ENCODE measurements at regions not wholly inside any gene's neighbourhood (a gene's known extent, or its start where the extent isn't known, plus 50 kb on each side); places are given as distances from the start of the nearest gene placed in this dataset.
A peak's percentile ranks its signal among the peaks of the same experiment; 100 is the strongest.

GRCh38 chr4:36523182-36523581, 241.8 kb downstream of the DTHD1 start:
- H4K20me1 ChIP-seq (ENCODE audit: insufficient read depth, low read length), result no peaks in the 10 kb centered on the region
- no peak overlapping the region for H3K27ac Mint-ChIP-seq (ENCODE audit: unreplicated experiment)
- no peaks in the 10 kb centered on the region for H3K4me1 ChIP-seq (ENCODE audit: insufficient read depth, low read length)

DNA sequence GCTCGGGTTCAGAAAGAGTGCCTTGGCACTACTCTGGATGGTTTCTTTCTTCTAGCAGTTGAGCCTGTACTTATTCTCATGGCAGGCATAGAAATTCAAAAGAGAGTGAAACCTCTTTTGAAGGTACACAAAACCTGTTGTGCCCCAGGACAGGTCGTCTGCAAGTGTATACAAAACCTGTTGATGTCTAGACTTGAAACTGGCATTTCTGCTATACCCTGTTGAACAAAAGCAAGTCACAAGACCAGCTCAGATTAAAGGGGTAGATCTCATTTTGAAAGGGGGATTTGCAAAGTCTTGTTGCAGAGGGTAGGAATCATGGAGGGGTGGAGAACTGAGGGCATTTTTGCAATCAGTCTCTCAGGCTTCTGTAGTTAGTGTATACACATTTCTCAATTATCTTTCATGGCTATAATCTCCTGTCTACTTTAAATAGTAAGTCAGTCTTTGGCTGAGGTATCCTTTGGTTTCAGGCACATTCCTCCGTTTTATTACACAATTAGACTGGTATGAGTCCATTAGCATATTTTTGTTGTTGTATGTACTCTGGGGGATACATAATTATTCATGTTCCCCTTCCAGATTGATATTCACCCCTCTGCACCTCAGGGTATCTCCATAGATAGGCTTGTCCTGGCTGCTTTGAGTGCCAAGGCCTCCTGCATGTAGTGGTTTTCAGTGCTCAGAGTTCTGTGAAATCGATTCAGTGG, 251.4 kb downstream of the DTHD1 start:
- Histone ChIP-seq H3K4me2 (ENCODE audit: low read length) (no peak overlapping the region), H3K27ac (ENCODE audit: low read depth, low read length) (no peak overlapping the region), H4K20me1 (ENCODE audit: insufficient read depth, low read length) (no peaks in the 10 kb centered on the region), H3K27me3 (ENCODE audit: insufficient read depth, low read length) (no peaks in the 10 kb centered on the region), H3K9me3 (ENCODE audit: insufficient read depth, low read depth, low read length) (peaks cover 3% of the 10 kb centered on the region), H3K9ac (ENCODE audit: low read length) (no peak overlapping the region), H2AFZ (ENCODE audit: low read depth, low read length) (no peak overlapping the region), H3K79me2 (ENCODE audit: insufficient read depth, low read length) (no peaks in the 10 kb centered on the region), H3K4me3 (ENCODE audit: insufficient read depth, low read depth, low read length) (no peak overlapping the region), H3K36me3 (ENCODE audit: insufficient read depth, low read length) (no peaks in the 10 kb centered on the region), H3K4me1 (ENCODE audit: insufficient read depth, low read length) (peaks cover 2% of the 10 kb centered on the region)
- DNase-seq (ENCODE audit: low read depth), result peak; percentile 0
- Mint-ChIP-seq H3K27me3 (ENCODE audit: low read depth, unreplicated experiment) (no peaks in the 10 kb centered on the region), H3K36me3 (ENCODE audit: low read depth, unreplicated experiment) (no peaks in the 10 kb centered on the region), H3K4me1 (ENCODE audit: low read depth, unreplicated experiment) (no peaks in the 10 kb centered on the region), H3K4me3 (ENCODE audit: unreplicated experiment) (no peak overlapping the region), H3K27ac (ENCODE audit: unreplicated experiment) (no peak overlapping the region), H3K9me3 (ENCODE audit: unreplicated experiment) (peaks cover 9% of the 10 kb centered on the region)
- no peak for FAIRE-seq
- no peak for TF ChIP-seq EZH2 (IDR thresholded peaks at IDR 0.05; ENCODE audit: insufficient read depth, low read length)
- TF ChIP-seq, protein P1, sequence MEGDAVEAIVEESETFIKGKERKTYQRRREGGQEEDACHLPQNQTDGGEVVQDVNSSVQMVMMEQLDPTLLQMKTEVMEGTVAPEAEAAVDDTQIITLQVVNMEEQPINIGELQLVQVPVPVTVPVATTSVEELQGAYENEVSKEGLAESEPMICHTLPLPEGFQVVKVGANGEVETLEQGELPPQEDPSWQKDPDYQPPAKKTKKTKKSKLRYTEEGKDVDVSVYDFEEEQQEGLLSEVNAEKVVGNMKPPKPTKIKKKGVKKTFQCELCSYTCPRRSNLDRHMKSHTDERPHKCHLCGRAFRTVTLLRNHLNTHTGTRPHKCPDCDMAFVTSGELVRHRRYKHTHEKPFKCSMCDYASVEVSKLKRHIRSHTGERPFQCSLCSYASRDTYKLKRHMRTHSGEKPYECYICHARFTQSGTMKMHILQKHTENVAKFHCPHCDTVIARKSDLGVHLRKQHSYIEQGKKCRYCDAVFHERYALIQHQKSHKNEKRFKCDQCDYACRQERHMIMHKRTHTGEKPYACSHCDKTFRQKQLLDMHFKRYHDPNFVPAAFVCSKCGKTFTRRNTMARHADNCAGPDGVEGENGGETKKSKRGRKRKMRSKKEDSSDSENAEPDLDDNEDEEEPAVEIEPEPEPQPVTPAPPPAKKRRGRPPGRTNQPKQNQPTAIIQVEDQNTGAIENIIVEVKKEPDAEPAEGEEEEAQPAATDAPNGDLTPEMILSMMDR (IDR thresholded peaks at IDR 0.05; ENCODE audit: insufficient read depth, low read depth, low read length), result no peak

More at GRCh38 chr4:36523182-36523581, 241.8 kb downstream of the DTHD1 start:
- Histone ChIP-seq H3K9ac (ENCODE audit: low read length) (no peak overlapping the region), H2AFZ (ENCODE audit: low read depth, low read length) (no peak overlapping the region), H3K4me3 (ENCODE audit: insufficient read depth, low read depth, low read length) (no peak overlapping the region), H3K9me3 (ENCODE audit: insufficient read depth, low read depth, low read length) (no peaks in the 10 kb centered on the region), H3K4me2 (ENCODE audit: low read length) (no peak overlapping the region), H3K27me3 (ENCODE audit: insufficient read depth, low read length) (no peaks in the 10 kb centered on the region), H3K79me2 (ENCODE audit: insufficient read depth, low read length) (no peaks in the 10 kb centered on the region), H3K27ac (ENCODE audit: low read depth, low read length) (no peak overlapping the region), H3K36me3 (ENCODE audit: insufficient read depth, low read length) (no peaks in the 10 kb centered on the region)
- H3K4me3 Mint-ChIP-seq (ENCODE audit: unreplicated experiment), result no peak overlapping the region
- peaks cover 5% of the 10 kb centered on the region for H3K9me3 Mint-ChIP-seq (ENCODE audit: unreplicated experiment)
- DNase-seq (ENCODE audit: low read depth) (no peak), FAIRE-seq (no peak)
- H3K27me3 Mint-ChIP-seq (ENCODE audit: low read depth, unreplicated experiment), result no peaks in the 10 kb centered on the region
- no peaks in the 10 kb centered on the region for H3K36me3 Mint-ChIP-seq (ENCODE audit: low read depth, unreplicated experiment)
- H3K4me1 Mint-ChIP-seq (ENCODE audit: low read depth, unreplicated experiment), result no peaks in the 10 kb centered on the region
- TF ChIP-seq, protein P1 (IDR thresholded peaks at IDR 0.05; ENCODE audit: insufficient read depth, low read depth, low read length), result no peak
- TF ChIP-seq EZH2 (IDR thresholded peaks at IDR 0.05; ENCODE audit: insufficient read depth, low read length), result no peak

DNA sequence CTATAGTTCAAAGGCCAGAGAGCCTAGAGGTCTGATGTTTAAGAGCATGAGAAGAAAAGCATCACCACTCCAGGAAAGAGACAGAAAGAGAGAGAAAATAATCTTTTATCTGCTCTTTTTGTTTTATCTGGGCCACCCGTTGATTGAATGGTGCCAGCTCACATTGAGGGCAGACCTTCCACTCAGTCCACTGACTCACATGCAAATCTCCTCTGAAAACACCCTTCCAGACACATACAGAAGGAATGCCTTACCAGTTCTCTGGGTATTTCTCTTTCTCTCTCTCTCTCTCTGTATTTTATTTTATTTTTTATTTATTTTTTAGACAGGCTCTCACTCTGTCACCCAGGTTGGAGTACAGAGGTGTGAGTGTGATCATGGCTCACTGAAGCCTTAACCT, 252.5 kb downstream of the DTHD1 start:
- Mint-ChIP-seq H3K4me3 (ENCODE audit: unreplicated experiment) (no peak overlapping the region), H3K36me3 (ENCODE audit: low read depth, unreplicated experiment) (no peaks in the 10 kb centered on the region), H3K4me1 (ENCODE audit: low read depth, unreplicated experiment) (no peaks in the 10 kb centered on the region), H3K27me3 (ENCODE audit: low read depth, unreplicated experiment) (no peaks in the 10 kb centered on the region), H3K9me3 (ENCODE audit: unreplicated experiment) (peaks cover 3% of the 10 kb centered on the region), H3K27ac (ENCODE audit: unreplicated experiment) (no peak overlapping the region)
- H2AFZ ChIP-seq (ENCODE audit: low read depth, low read length), result no peak overlapping the region
- H3K9ac ChIP-seq (ENCODE audit: low read length), result no peak overlapping the region
- no peaks in the 10 kb centered on the region for H3K36me3 ChIP-seq (ENCODE audit: insufficient read depth, low read length)
- peaks cover 3% of the 10 kb centered on the region for H3K9me3 ChIP-seq (ENCODE audit: insufficient read depth, low read depth, low read length)
- no peak overlapping the region for H3K27ac ChIP-seq (ENCODE audit: low read depth, low read length)
- H3K79me2 ChIP-seq (ENCODE audit: insufficient read depth, low read length), result no peaks in the 10 kb centered on the region
- no peak overlapping the region for H3K4me2 ChIP-seq (ENCODE audit: low read length)
- peaks cover 2% of the 10 kb centered on the region for H3K4me1 ChIP-seq (ENCODE audit: insufficient read depth, low read length)
- TF ChIP-seq EZH2 (IDR thresholded peaks at IDR 0.05; ENCODE audit: insufficient read depth, low read length), result no peak
- TF ChIP-seq, protein P1 (IDR thresholded peaks at IDR 0.05; ENCODE audit: insufficient read depth, low read depth, low read length), result no peak
- no peaks in the 10 kb centered on the region for H3K27me3 ChIP-seq (ENCODE audit: insufficient read depth, low read length)
- no peaks in the 10 kb centered on the region for H4K20me1 ChIP-seq (ENCODE audit: insufficient read depth, low read length)
- FAIRE-seq, result no peak
- DNase-seq (ENCODE audit: low read depth), result no peak
- no peak overlapping the region for H3K4me3 ChIP-seq (ENCODE audit: insufficient read depth, low read depth, low read length)
